ENCODE measurements at regions not wholly inside any gene's neighbourhood (a gene's known extent, or its start where the extent isn't known, plus 50 kb on each side); places are given as distances from the start of the nearest gene placed in this dataset.

- TF ChIP-seq TCF7L2 (IDR thresholded peaks at IDR 0.05; ENCODE audit: low read depth, low read length) (no peak), CTCF (IDR thresholded peaks at IDR 0.05) (no peak), POLR2AphosphoS5 (IDR thresholded peaks at IDR 0.05; ENCODE audit: low read depth, low read length) (no peak), SIN3A (IDR thresholded peaks at IDR 0.05; ENCODE audit: borderline replicate concordance, insufficient read depth, low read depth, low read length) (no peak), REST (IDR thresholded peaks at IDR 0.05; ENCODE audit: insufficient read depth in 1 of 2, low read depth in 2 of 2, low read length in 1 of 2) (no peak)
- in situ Hi-C loops (cut with HindIII; ENCODE audit: low pct_unique_long_range_greater_than_20kb, low sequenced_read_pairs) (no loop called here), intact Hi-C loops (cut with micrococcal nuclease; ENCODE audit: unreplicated experiment) (loop anchor here (10.0 kb wide), 2 partner anchors 365 to 795 kb away; partner anchors contain the start of gene GLIPR1)
- no peak for ATAC-seq
- peaks cover 8% of the 10 kb centered on the region; the same call in 1 of the 2 replicates for H3K9me3 ChIP-seq (ENCODE audit: control insufficient read depth, insufficient read depth, low read depth, low read length)
- 0 out of 2 replicates have a peak overlapping the region, but pooled peaks have one; percentile 54 for H3K27ac ChIP-seq (ENCODE audit: low read length)
- CTCF ChIA-PET, result no interaction called here
- no peaks in the 10 kb centered on the region for H3K27me3 ChIP-seq (ENCODE audit: control insufficient read depth, insufficient read depth, low read length)
- no peak overlapping the region for H3K4me3 ChIP-seq (ENCODE audit: low read depth in 2 of 2, low read length in 2 of 2)
- no TSS peak for BruUV-seq (replicated peaks)
- POLR2A ChIA-PET, result no interaction called here
- H3K36me3 ChIP-seq (ENCODE audit: control insufficient read depth, insufficient read depth, low read length), result no peaks in the 10 kb centered on the region
- no peaks in the 10 kb centered on the region; the same call in 1 of the 2 replicates for H3K4me1 ChIP-seq (ENCODE audit: control insufficient read depth, insufficient read depth, low read length)
- no peak for DNase-seq (ENCODE audit: low read depth, low spot score)
Observed at GRCh38 chr12:74689929-74690328, 152.3 kb downstream of the ATXN7L3B start.

- TF ChIP-seq SIN3A (IDR thresholded peaks at IDR 0.05; ENCODE audit: borderline replicate concordance, insufficient read depth, low read depth, low read length), result no peak
- TF ChIP-seq REST (IDR thresholded peaks at IDR 0.05; ENCODE audit: insufficient read depth in 1 of 2, low read depth in 2 of 2, low read length in 1 of 2), result no peak
- no peak for TF ChIP-seq CTCF (IDR thresholded peaks at IDR 0.05)
- TF ChIP-seq POLR2AphosphoS5 (IDR thresholded peaks at IDR 0.05; ENCODE audit: low read depth, low read length), result no peak
- TF ChIP-seq TCF7L2 (IDR thresholded peaks at IDR 0.05; ENCODE audit: low read depth, low read length), result no peak
- Histone ChIP-seq H3K9me3 (ENCODE audit: control insufficient read depth, insufficient read depth, low read depth, low read length) (no peaks in the 10 kb centered on the region), H3K27me3 (ENCODE audit: control insufficient read depth, insufficient read depth, low read length) (no peaks in the 10 kb centered on the region), H3K4me1 (ENCODE audit: control insufficient read depth, insufficient read depth, low read length) (no peaks in the 10 kb centered on the region), H3K4me3 (ENCODE audit: low read depth in 2 of 2, low read length in 2 of 2) (no peak overlapping the region), H3K27ac (ENCODE audit: low read length) (no peak overlapping the region), H3K36me3 (ENCODE audit: control insufficient read depth, insufficient read depth, low read length) (no peaks in the 10 kb centered on the region)
- intact Hi-C loops (cut with micrococcal nuclease; ENCODE audit: unreplicated experiment), result no loop called here
- ATAC-seq (no peak), DNase-seq (ENCODE audit: low read depth, low spot score) (no peak)
- in situ Hi-C loops (cut with HindIII; ENCODE audit: low pct_unique_long_range_greater_than_20kb, low sequenced_read_pairs), result no loop called here
- POLR2A ChIA-PET, result no interaction called here
- no TSS peak for BruUV-seq (replicated peaks)
- CTCF ChIA-PET, result no interaction called here
Observed at GRCh38 chr12:74719447-74719846, 181.8 kb downstream of the ATXN7L3B start.
